Tibial nerve (tissue), 4 donors: ENCODE measurements at regions not wholly inside any gene's neighbourhood (a gene's known extent, or its start where the extent isn't known, plus 50 kb on each side); places are given as distances from the start of the nearest gene placed in this dataset.

ENCODE experiments used
- DNase-seq, 2 donors: peaks; one replicate each; pipeline ENCODE4 v3.0.0-alpha.2; 2019; ENCODE audit warnings: low spot score in 2 of 2
- H3K27ac ChIP-seq, 4 donors: fragments of 200-600 bp; sonication (generic) in 3 of 4; one replicate each; pipeline ENCODE4 v1.5.1; 2017 to 2019; ENCODE audit warnings: mild to moderate bottlenecking in 1 of 4
- H3K27me3 ChIP-seq, 2 donors: fragments of 200-600 bp; sonication (generic) in 1 of 2; one replicate each; pipeline versions ENCODE4 v1.5.1 to v1.6.0; 2017 to 2019
- H3K36me3 ChIP-seq, 3 donors: fragments of 200-600 bp; sonication (generic); one replicate each; pipeline ENCODE4 v1.5.1; 2018 to 2019
- H3K4me1 ChIP-seq, 4 donors: fragments of 200-600 bp; sonication (generic) in 3 of 4; one replicate each; pipeline ENCODE4 v1.5.1; 2017 to 2019
- H3K4me3 ChIP-seq, 4 donors: fragments of 200-600 bp; sonication (generic) in 3 of 4; one replicate each; pipeline ENCODE4 v1.5.1; 2017 to 2019; ENCODE audit warnings: mild to moderate bottlenecking in 1 of 4, moderate library complexity in 1 of 4
- H3K9me3 ChIP-seq, 4 donors: fragments of 200-600 bp; sonication (generic) in 3 of 4; one replicate each; pipeline ENCODE4 v1.5.1; 2017 to 2019
- EP300 ChIP-seq, 2 donors: sonication (generic); formaldehyde crosslinking; IDR thresholded peaks; one replicate each; pipeline ENCODE4 v1.6.1; 2017; ENCODE audit warnings: antibody characterized with exemption in 2 of 2, mild to moderate bottlenecking in 1 of 2
- POLR2A ChIP-seq, 2 donors: fragments of 450-650 bp; IDR thresholded peaks; one replicate each; pipeline ENCODE4 v1.6.1; 2017; ENCODE audit warnings: antibody characterized with exemption in 2 of 2, mild to moderate bottlenecking in 2 of 2, moderate library complexity in 2 of 2
- WGBS, 2 donors: methylation state at CpG; one replicate each; pipeline ENCODE4 v1.1.5; 2018; 5-methylcytosine and 5-hydroxymethylcytosine counted together
- TF ChIP-seq, protein P1 (sequence below), 5 experiments: fragments of 200-600 bp in 3 of 5; fragments of 450-650 bp in 2 of 5; sonication (generic) in 3 of 5; IDR thresholded peaks; one replicate each; pipeline ENCODE4 v1.5.1; 2016 to 2019; ENCODE audit warnings: antibody characterized with exemption in 5 of 5, mild to moderate bottlenecking in 3 of 5, moderate library complexity in 2 of 5

DNA sequence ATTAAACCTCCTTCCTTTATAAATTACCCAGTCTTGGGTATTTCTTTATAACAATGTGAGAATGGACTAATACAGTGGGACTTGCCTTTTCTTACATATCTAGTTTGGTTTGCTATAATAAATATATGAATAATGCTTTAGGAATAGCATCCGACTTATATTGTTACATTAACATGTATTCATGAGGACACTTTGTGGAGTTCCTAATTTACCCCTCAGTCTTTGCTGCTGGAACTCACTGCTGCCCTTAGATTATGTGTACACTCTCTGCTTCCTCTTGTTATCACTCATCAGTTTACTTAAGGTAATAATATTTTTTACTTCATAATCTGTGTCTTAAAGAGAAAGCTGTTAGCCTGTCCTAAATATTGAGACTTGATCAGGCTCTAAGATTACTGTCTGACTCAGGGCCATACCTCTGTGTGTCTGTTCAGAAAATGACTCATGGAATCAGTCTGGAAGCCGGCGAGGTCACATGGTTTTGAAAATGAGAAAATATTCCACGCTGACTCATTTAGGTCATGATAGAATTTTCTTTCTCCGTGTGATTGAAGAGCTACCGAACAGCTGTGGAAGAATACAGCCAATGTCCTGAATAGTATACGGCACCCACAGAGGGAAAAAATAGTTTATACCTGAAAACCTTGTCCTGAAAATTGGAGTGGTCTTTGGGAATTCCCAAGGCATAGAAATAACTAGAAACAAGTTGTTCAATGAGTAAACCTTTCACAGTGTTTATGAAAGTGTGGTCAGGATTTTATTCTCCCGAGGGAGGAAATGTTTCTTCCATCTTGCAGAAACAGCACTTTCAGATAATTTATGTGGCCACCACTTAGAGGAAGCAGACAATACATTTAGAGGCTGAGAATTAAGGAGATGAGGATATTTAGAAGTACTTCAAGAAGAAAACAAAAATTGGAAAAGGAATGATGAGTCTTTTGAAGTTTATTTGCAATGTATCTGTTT is 156.4 kb downstream of the DSEL start:
- H3K27ac ChIP-seq = peak overlapping the region; percentile 4 to 70 (median 58)
- peak in 1 of 2 donors; percentile 45 for TF ChIP-seq EP300 (IDR thresholded peaks at IDR 0.05)
- TF ChIP-seq, protein P1, sequence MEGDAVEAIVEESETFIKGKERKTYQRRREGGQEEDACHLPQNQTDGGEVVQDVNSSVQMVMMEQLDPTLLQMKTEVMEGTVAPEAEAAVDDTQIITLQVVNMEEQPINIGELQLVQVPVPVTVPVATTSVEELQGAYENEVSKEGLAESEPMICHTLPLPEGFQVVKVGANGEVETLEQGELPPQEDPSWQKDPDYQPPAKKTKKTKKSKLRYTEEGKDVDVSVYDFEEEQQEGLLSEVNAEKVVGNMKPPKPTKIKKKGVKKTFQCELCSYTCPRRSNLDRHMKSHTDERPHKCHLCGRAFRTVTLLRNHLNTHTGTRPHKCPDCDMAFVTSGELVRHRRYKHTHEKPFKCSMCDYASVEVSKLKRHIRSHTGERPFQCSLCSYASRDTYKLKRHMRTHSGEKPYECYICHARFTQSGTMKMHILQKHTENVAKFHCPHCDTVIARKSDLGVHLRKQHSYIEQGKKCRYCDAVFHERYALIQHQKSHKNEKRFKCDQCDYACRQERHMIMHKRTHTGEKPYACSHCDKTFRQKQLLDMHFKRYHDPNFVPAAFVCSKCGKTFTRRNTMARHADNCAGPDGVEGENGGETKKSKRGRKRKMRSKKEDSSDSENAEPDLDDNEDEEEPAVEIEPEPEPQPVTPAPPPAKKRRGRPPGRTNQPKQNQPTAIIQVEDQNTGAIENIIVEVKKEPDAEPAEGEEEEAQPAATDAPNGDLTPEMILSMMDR (IDR thresholded peaks at IDR 0.05) = no peak
- H3K4me1 ChIP-seq = peaks cover 0 to 12% (median 0%) of the 10 kb centered on the region in 4 donors
- H3K36me3 ChIP-seq = no peaks in the 10 kb centered on the region
- 11 to 14% methylated on average over 8 of the region's 8 CpGs for WGBS, 2 donors
- peak; percentile 16 to 75 for DNase-seq
- H3K4me3 ChIP-seq = peak overlapping the region in 2 of 4 donors; percentile 0 to 15
- H3K9me3 ChIP-seq = no peaks in the 10 kb centered on the region
- no peaks in the 10 kb centered on the region for H3K27me3 ChIP-seq

- WGBS, 2 donors = 95 to 99% methylated on average over 8 of the region's 8 CpGs
- no peak for DNase-seq
Observed at GRCh38 chr18:67358947-67359346, 157.6 kb downstream of the DSEL start.

DNA sequence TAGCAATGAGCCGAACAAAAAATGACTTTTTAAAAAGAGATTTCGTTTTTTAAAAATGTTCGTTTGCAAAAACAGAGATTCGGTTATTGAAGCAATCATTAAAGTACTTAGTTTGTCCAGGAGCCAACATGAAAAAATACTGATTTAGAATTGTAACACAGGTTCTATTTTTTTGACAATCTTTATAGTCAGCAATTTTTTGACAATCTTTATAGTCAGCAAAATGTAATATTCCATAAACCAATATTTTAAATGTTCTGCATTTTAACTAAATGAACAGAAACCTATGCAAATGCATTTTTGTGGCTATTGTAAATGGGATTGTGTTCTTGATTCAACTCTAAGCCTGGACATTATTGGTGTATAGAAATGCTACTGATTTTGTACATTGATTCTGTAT is 161.8 kb downstream of the DSEL start:
- 89 to 95% methylated on average over 4 of the region's 4 CpGs for WGBS, 2 donors
- H3K4me1 ChIP-seq = peaks cover 0 to under 1% (median 0%) of the 10 kb centered on the region in 4 donors
- H3K9me3 ChIP-seq = no peaks in the 10 kb centered on the region
- no peak for DNase-seq
- H3K27me3 ChIP-seq = no peaks in the 10 kb centered on the region
- no peak overlapping the region for H3K4me3 ChIP-seq
- no peak overlapping the region for H3K27ac ChIP-seq
- H3K36me3 ChIP-seq = no peaks in the 10 kb centered on the region
- no peak for TF ChIP-seq EP300 (IDR thresholded peaks at IDR 0.05)
- TF ChIP-seq POLR2A (IDR thresholded peaks at IDR 0.05) = no peak
- TF ChIP-seq, protein P1 (IDR thresholded peaks at IDR 0.05) = no peak

More at GRCh38 chr18:67358947-67359346, 157.6 kb downstream of the DSEL start:
- TF ChIP-seq POLR2A (IDR thresholded peaks at IDR 0.05) (no peak), EP300 (IDR thresholded peaks at IDR 0.05) (no peak)
- TF ChIP-seq, protein P1 (IDR thresholded peaks at IDR 0.05) = no peak
- Histone ChIP-seq H3K4me1 (peaks cover 0 to 12% (median 0%) of the 10 kb centered on the region in 4 donors), H3K4me3 (no peak overlapping the region), H3K27ac (no peak overlapping the region), H3K36me3 (no peaks in the 10 kb centered on the region), H3K27me3 (no peaks in the 10 kb centered on the region), H3K9me3 (no peaks in the 10 kb centered on the region)

GRCh38 chr18:67354091-67354490 is 162.4 kb downstream of the DSEL start:
- Histone ChIP-seq H3K36me3 (no peaks in the 10 kb centered on the region), H3K27me3 (no peaks in the 10 kb centered on the region), H3K9me3 (no peaks in the 10 kb centered on the region), H3K4me3 (no peak overlapping the region), H3K27ac (no peak overlapping the region), H3K4me1 (no peaks in the 10 kb centered on the region)
- no peak for DNase-seq
- 0% methylated on average over 1 of the region's 1 CpG for WGBS, 2 donors
- no peak for TF ChIP-seq POLR2A (IDR thresholded peaks at IDR 0.05)
- TF ChIP-seq, protein P1 (IDR thresholded peaks at IDR 0.05) = no peak
- TF ChIP-seq EP300 (IDR thresholded peaks at IDR 0.05) = no peak

DNA sequence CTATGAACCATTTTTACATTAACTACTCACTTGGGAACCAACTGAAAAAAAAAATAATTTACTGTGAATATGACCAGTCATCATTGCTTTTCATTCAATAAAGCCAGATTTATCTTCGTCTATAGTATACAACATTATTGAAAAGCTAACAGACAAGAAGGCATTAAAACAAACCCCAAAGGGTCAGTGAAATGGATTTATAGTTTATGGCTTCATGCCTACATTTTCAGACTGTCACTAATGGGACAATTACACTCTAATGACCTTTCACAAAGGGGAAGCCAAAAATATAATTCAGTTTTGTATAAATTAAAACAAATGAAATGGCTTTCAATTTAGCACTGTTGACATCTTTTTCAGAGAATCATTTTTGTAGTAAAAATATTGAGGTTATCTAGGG is 169.1 kb downstream of the DSEL start:
- Histone ChIP-seq H3K36me3 (no peaks in the 10 kb centered on the region), H3K4me1 (no peaks in the 10 kb centered on the region), H3K4me3 (no peak overlapping the region), H3K27me3 (no peaks in the 10 kb centered on the region), H3K27ac (no peak overlapping the region), H3K9me3 (no peaks in the 10 kb centered on the region)
- DNase-seq = no peak
- WGBS, 2 donors = 22 to 27% methylated on average over 1 of the region's 1 CpG
- TF ChIP-seq POLR2A (IDR thresholded peaks at IDR 0.05) = no peak
- no peak for TF ChIP-seq EP300 (IDR thresholded peaks at IDR 0.05)
- TF ChIP-seq, protein P1 (IDR thresholded peaks at IDR 0.05) = no peak
